GM18858 (cell line): ENCODE measurements at regions not wholly inside any gene's neighbourhood (a gene's known extent, or its start where the extent isn't known, plus 50 kb on each side); places are given as distances from the start of the nearest gene placed in this dataset.

ENCODE experiments used
- ATAC-seq: cut with Tn5 transposase; IDR thresholded peaks from one replicate; pipeline ENCODE4 v1.9.1; 2021; ENCODE audit not compliant: unreplicated experiment

- ATAC-seq, result no peak
These were observed 239.9 kb downstream of the ZNF516 start for GRCh38 chr18:76255070-76255683.

DNA sequence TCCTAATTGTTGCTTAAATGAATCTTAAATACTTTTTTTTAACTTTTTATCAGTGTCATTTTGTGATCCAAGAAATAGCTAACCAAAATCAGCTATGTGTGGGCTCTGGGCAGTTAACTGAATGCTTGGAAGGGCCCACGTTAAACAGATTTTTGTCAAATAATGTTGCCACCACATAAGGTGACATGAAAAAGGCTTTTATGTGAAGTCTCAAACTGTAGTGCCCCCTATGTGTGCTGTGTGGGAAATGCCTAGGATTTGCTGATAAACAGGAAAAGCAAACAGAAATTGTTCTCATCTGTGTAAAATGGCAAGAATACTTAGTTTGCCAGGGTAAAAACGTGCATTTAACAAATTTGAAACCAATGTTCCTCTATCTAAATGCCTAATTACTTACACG, 242.2 kb downstream of the ZNF516 start:
- ATAC-seq, result no peak

DNA sequence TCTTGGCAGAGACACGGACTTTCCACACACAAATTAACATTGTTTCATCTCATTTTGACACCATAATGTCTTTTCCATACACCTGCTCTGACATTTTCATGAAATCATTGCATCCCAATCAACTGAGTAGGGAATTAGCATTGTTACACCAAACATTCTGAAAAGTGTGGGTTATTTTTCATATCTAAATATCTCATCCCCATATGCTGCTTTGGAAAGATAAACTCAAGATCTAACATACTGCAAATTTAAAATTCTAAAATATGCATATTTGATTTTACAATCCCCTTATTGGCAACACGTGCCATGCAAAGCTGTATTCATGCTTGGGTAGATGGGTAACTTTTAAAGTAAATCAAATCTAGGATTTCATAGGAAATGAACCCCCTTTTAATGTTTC, 242.9 kb downstream of the ZNF516 start:
- ATAC-seq, result no peak

GRCh38 chr18:76251691-76252090, 243.4 kb downstream of the ZNF516 start:
- ATAC-seq, result no peak

DNA sequence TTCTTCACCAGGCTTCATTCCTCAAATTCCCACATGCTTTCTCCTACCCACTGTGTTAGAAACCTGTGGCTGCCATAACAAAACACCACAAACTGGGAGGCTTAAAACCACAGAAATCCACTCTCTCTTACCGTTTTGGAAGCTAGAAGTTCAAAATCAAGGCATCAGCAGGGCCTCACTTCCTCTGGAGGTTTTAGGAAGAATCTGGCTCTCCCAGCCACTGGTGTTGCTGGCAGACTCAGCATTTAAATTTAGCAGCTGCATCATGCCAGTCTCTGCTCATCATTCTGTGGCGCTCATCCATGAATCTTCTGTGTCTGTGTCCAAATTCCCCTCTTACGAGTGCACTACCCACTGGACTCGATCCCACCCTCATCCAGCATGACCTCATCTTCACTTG, 248.5 kb downstream of the ZNF516 start:
- no peak for ATAC-seq

GRCh38 chr18:76234676-76235060, 260.4 kb downstream of the ZNF516 start:
- no peak for ATAC-seq

- no peak for ATAC-seq
These were observed 261.0 kb downstream of the ZNF516 start for GRCh38 chr18:76233876-76234675.

- ATAC-seq, result no peak
These were observed 261.6 kb downstream of the ZNF516 start for GRCh38 chr18:76233406-76233805.

GRCh38 chr18:76232779-76233178, 262.3 kb downstream of the ZNF516 start:
- no peak for ATAC-seq

- ATAC-seq, result no peak
These were observed 263.0 kb downstream of the ZNF516 start for GRCh38 chr18:76232010-76232409.

- no peak for ATAC-seq
These were observed 263.6 kb downstream of the ZNF516 start for GRCh38 chr18:76231402-76231801.

- no peak for ATAC-seq
These were observed 264.3 kb downstream of the ZNF516 start for GRCh38 chr18:76230791-76231190.

- no peak for ATAC-seq
These were observed 266.3 kb downstream of the ZNF516 start for GRCh38 chr18:76228716-76229115.

DNA sequence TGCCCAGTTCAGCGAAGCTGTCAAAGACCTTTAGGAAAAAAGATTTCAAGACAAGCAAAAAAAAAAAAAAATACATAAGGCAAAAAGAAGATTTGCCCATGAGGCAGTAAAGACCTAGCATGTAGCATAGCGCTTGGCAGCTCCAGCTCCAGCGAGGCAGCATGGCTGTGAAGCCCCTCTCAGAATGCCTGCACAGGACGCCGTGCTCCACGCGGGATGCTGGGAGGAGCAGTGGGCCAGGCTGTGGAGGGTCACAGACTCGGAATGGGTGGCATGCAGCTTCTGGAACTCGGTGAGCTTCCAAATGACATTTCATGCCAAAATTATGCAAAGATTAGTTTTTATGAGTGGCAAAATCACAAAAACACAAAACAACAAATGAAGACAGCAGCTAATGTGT, 267.3 kb downstream of the ZNF516 start:
- ATAC-seq, result no peak

GRCh38 chr18:76223403-76223802, 271.6 kb downstream of the ZNF516 start:
- ATAC-seq, result no peak

DNA sequence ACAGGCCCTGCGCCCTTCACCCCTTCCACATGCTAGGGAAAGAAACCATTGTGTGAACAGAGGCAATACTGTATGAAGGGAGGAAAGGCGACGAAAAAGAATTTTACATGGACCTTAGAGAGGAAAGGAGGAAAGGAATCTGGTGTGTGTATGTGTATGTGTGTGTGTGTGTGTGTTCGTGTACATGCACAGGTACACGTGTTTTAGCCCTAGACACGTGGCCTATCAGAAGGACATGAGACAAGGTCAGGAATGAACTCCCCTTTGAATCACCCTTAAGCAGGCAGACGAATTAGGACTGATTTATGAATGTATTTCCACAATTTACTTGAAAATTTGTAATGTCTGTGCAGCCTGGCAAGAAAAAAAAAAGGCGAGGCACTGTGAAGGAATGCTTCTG, 276.0 kb downstream of the ZNF516 start:
- ATAC-seq, result no peak

- ATAC-seq, result no peak
These were observed 278.9 kb downstream of the ZNF516 start for GRCh38 chr18:76216096-76216495.

GRCh38 chr18:76213991-76214390, 281.1 kb downstream of the ZNF516 start:
- ATAC-seq, result no peak

DNA sequence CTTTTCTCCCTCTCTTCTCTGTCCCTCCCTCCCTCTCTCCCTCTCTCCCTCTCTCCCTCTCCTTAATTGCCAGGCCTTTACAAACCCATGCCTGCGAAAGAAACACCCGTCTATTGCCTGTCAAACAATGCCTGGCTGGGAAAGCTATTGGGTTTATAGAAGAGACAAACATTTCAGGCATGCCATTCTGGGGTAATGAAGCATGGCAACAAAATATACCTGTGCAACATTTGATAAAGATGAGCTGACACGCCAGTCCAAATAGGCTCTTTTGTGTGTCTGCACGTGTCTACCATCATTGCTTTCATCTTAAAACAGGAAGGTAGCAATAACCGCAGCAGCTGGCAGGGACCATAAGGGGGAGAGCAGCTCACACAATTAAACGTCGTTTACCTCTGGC, 282.1 kb downstream of the ZNF516 start:
- no peak for ATAC-seq

DNA sequence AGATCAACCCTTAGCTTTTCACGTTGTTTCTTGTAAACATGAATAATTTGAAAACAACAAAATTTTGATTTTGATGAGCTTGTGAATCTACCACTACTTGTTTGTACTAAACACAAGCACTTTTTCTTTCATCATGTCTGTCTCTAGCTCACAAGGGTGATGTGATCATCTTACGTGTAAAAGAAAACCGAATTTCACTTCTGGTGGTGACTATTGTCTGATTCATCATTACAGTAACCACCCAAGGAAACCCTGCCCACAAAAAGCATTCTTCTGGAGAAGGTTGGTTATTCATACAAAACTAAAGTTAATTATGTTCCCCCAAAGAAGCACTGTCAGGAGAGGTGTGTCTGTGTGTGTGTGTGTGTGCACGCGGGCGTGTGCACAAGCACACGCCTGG, 285.4 kb downstream of the ZNF516 start:
- ATAC-seq, result no peak

DNA sequence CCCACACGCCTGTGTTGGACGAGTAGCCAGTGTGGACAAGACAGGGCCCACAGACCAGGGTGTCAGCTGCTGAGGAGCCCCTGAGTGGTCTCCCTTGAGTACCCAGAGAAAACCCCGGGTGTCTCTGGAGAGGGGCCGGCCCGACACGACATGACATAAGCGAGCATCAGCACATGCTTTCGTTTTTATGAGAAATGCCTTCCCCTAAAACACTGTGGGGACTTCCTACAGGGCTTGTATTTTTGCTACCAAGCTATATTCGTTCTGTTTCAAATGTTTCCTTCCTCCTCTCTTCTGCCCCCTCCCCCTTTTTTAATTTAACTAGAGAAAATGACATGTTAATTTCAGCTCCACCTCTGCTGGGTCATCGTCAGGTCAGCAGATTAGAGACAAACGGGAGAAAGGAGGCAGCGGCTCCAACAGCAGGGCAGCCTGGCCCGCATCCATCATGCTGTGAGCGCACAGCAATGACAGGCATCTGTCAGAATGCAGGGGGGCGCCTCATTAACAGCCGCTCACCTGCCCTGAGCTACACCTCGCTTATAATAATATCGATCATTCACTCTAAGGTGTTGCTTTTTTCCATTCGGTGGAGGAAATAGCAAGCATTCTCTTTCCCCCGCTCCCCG, 286.2 kb downstream of the ZNF516 start:
- no peak for ATAC-seq

DNA sequence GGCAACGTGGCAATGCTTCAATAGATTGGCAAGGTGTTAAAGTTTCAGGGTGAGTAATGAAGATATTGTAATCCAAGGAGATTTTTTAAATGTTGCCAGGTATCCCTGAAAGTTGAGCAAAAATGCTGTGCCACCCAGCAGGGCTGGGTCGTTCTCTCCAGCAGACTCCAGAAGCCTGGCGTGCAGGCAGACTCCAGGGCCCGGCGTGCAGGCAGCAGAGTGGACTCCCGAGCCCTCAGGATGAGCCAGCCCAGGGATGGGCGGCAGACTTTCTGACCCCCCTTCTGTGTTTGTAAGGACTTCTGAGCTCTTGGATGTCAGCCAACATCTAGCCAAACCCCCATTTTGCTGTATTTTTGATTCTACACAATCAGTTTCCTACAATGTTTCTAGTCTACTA, 289.1 kb downstream of the ZNF516 start:
- no peak for ATAC-seq
